ENCODE measurements at regions not wholly inside any gene's neighbourhood (a gene's known extent, or its start where the extent isn't known, plus 50 kb on each side); places are given as distances from the start of the nearest gene placed in this dataset.
"Not testable (repeated sequence)": the region's sequence is repeated elsewhere in the genome, so short reads cannot be mapped to it uniquely, and the experiment has no call there.

- DNase-seq (ENCODE audit: low read depth): no peak
- TF ChIP-seq CTCF (IDR thresholded peaks at IDR 0.05; ENCODE audit: insufficient read depth, low read depth, low read length, missing control alignments): no peak
- no peak overlapping the region for H3K4me3 ChIP-seq (ENCODE audit: low read depth, low read length)
Observed at GRCh38 chr14:83894568-83894967, 1635.4 kb upstream of the FLRT2 start.

GRCh38 chr14:83898558-83898957 is 1631.4 kb upstream of the FLRT2 start:
- H3K4me3 ChIP-seq (ENCODE audit: low read depth, low read length); DNase-seq (ENCODE audit: low read depth): not testable (repeated sequence)

- TF ChIP-seq CTCF (IDR thresholded peaks at IDR 0.05; ENCODE audit: insufficient read depth, low read depth, low read length, missing control alignments): no peak
- no peak overlapping the region for H3K4me3 ChIP-seq (ENCODE audit: low read depth, low read length)
- no peak for DNase-seq (ENCODE audit: low read depth)
Observed at GRCh38 chr14:83899706-83900105, 1630.2 kb upstream of the FLRT2 start.

- no peak for TF ChIP-seq CTCF (IDR thresholded peaks at IDR 0.05; ENCODE audit: insufficient read depth, low read depth, low read length, missing control alignments)
- no peak for DNase-seq (ENCODE audit: low read depth)
- no peak overlapping the region for H3K4me3 ChIP-seq (ENCODE audit: low read depth, low read length)
Observed at GRCh38 chr14:83905157-83905556, 1624.8 kb upstream of the FLRT2 start.

GRCh38 chr14:83908419-83908818 is 1621.5 kb upstream of the FLRT2 start:
- no peak for DNase-seq (ENCODE audit: low read depth)
- TF ChIP-seq CTCF (IDR thresholded peaks at IDR 0.05; ENCODE audit: insufficient read depth, low read depth, low read length, missing control alignments): no peak
- no peak overlapping the region for H3K4me3 ChIP-seq (ENCODE audit: low read depth, low read length)

- no peak for TF ChIP-seq CTCF (IDR thresholded peaks at IDR 0.05; ENCODE audit: insufficient read depth, low read depth, low read length, missing control alignments)
- no peak overlapping the region for H3K4me3 ChIP-seq (ENCODE audit: low read depth, low read length)
- no peak for DNase-seq (ENCODE audit: low read depth)
Observed at GRCh38 chr14:83909507-83909906, 1620.4 kb upstream of the FLRT2 start.

- TF ChIP-seq CTCF (IDR thresholded peaks at IDR 0.05; ENCODE audit: insufficient read depth, low read depth, low read length, missing control alignments): no peak
- DNase-seq (ENCODE audit: low read depth): no peak
- no peak overlapping the region for H3K4me3 ChIP-seq (ENCODE audit: low read depth, low read length)
Observed at GRCh38 chr14:83912032-83912642, 1617.8 kb upstream of the FLRT2 start.

Data from GM12865 (cell line).